HG02852 (cell line): ENCODE measurements at regions not wholly inside any gene's neighbourhood (a gene's known extent, or its start where the extent isn't known, plus 50 kb on each side); places are given as distances from the start of the nearest gene placed in this dataset.
A peak's percentile ranks its signal among the peaks of the same experiment; 100 is the strongest.
"Not testable (repeated sequence)": the region's sequence is repeated elsewhere in the genome, so short reads cannot be mapped to it uniquely, and the experiment has no call there.

Source experiments
- ATAC-seq: cut with Tn5 transposase; IDR thresholded peaks from one replicate; pipeline ENCODE4 v1.9.1; 2021; ENCODE audit warnings: mild to moderate bottlenecking, moderate library complexity; ENCODE audit not compliant: unreplicated experiment

- no peak for ATAC-seq
Observed at GRCh38 chr2:133871545-133872209, 303.4 kb upstream of the NCKAP5 start.

- ATAC-seq = no peak
Observed at GRCh38 chr2:133878326-133878725, 310.1 kb upstream of the NCKAP5 start.

GRCh38 chr2:133879703-133880102, 311.4 kb upstream of the NCKAP5 start:
- ATAC-seq = no peak

- not testable (repeated sequence) for ATAC-seq
Observed at GRCh38 chr2:133882159-133882558, 313.9 kb upstream of the NCKAP5 start.

- ATAC-seq = no peak
Observed at GRCh38 chr2:133884739-133885381, 316.6 kb upstream of the NCKAP5 start.

- no peak for ATAC-seq
Observed at GRCh38 chr2:133885847-133886246, 317.6 kb upstream of the NCKAP5 start.

GRCh38 chr2:133886735-133887675, 318.7 kb upstream of the NCKAP5 start:
- ATAC-seq = peak; percentile 82

GRCh38 chr2:133887676-133888040, 319.4 kb upstream of the NCKAP5 start:
- ATAC-seq = no peak

- ATAC-seq = no peak
Observed at GRCh38 chr2:133888107-133888506, 319.8 kb upstream of the NCKAP5 start.

GRCh38 chr2:133888621-133889219, 320.5 kb upstream of the NCKAP5 start:
- ATAC-seq = no peak

- ATAC-seq = no peak
Observed at GRCh38 chr2:133892352-133892913, 324.2 kb upstream of the NCKAP5 start.

GRCh38 chr2:133894429-133894828, 326.2 kb upstream of the NCKAP5 start:
- no peak for ATAC-seq

- ATAC-seq = not testable (repeated sequence)
Observed at GRCh38 chr2:133897838-133898237, 329.6 kb upstream of the NCKAP5 start.

- no peak for ATAC-seq
Observed at GRCh38 chr2:133900909-133901308, 332.6 kb upstream of the NCKAP5 start.

GRCh38 chr2:133906396-133906795, 338.1 kb upstream of the NCKAP5 start:
- no peak for ATAC-seq

- ATAC-seq = no peak
Observed at GRCh38 chr2:133906926-133907325, 338.7 kb upstream of the NCKAP5 start.

GRCh38 chr2:133908171-133908570, 339.9 kb upstream of the NCKAP5 start:
- no peak for ATAC-seq

GRCh38 chr2:133918141-133918540, 335.7 kb upstream of the MGAT5 start:
- ATAC-seq = no peak

GRCh38 chr2:133919285-133919684, 334.6 kb upstream of the MGAT5 start:
- no peak for ATAC-seq

- no peak for ATAC-seq
Observed at GRCh38 chr2:133927894-133928293, 326.0 kb upstream of the MGAT5 start.

- no peak for ATAC-seq
Observed at GRCh38 chr2:133936096-133936495, 317.8 kb upstream of the MGAT5 start.
